HFFc6 (cell line): ENCODE measurements at regions not wholly inside any gene's neighbourhood (a gene's known extent, or its start where the extent isn't known, plus 50 kb on each side); places are given as distances from the start of the nearest gene placed in this dataset.
A peak's percentile ranks its signal among the peaks of the same experiment; 100 is the strongest.
"Not testable (repeated sequence)": the region's sequence is repeated elsewhere in the genome, so short reads cannot be mapped to it uniquely, and the experiment has no call there.

Experiments
- DNase-seq: peaks from one replicate; pipeline ENCODE4 v3.0.0-alpha.2; 2018
- H3K27ac Mint-ChIP-seq: 2 replicates; pipeline ENCODE4 v1.8.0; 2020; ENCODE audit warnings: mild to moderate bottlenecking, mixed read lengths
- H3K27me3 Mint-ChIP-seq: 2 replicates; pipeline ENCODE4 v1.8.0; 2021; ENCODE audit warnings: mild to moderate bottlenecking, moderate library complexity, mixed read lengths; ENCODE audit not compliant: insufficient read depth
- H3K36me3 Mint-ChIP-seq: 2 replicates; pipeline ENCODE4 v1.8.0; 2021; ENCODE audit warnings: low read depth, mixed read lengths
- H3K4me1 Mint-ChIP-seq: 2 replicates; pipeline ENCODE4 v1.8.0; 2020; ENCODE audit warnings: low read depth, mixed read lengths
- H3K4me3 Mint-ChIP-seq: 2 replicates; pipeline ENCODE4 v1.8.0; 2020; ENCODE audit warnings: mild to moderate bottlenecking, moderate library complexity, mixed read lengths
- H3K9me3 Mint-ChIP-seq: 2 replicates; pipeline ENCODE4 v1.8.0; 2020; ENCODE audit warnings: mild to moderate bottlenecking, mixed read lengths
- TF ChIP-seq, protein P1 (sequence below): fragments of 200-600 bp; sonication (generic); IDR thresholded peaks from 2 replicates; pipeline ENCODE4 v1.5.0; 2021; ENCODE audit warnings: antibody characterized with exemption, mild to moderate bottlenecking

DNA sequence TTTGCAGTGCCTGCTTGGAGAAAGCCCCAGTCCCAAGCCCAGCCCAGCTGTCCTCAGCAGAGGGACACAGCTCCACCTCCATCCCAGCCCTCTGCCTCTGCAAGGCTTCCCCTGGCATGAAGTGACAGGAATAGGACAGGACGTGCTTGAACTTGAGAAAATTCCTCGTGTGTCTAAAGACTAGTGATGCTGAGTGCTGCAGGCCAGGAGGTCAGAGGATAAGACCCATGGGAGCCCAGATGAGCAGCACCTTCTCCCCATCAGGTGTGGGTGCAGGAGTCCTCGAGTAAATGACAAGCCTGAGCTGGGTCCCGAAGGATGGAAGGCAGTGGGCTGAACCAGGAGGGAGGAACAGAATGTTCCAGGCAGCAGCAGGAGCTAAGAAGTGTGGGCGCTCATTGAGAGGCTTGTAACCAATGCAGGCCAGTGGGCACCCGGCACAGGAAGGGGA, 67.8 kb upstream of the UXS1 start:
- peaks cover 1% of the 10 kb centered on the region; the same call in 1 of the 2 replicates for H3K27me3 Mint-ChIP-seq
- DNase-seq: no peak
- no peak overlapping the region for H3K4me3 Mint-ChIP-seq
- no peaks in the 10 kb centered on the region for H3K36me3 Mint-ChIP-seq
- no peaks in the 10 kb centered on the region for H3K4me1 Mint-ChIP-seq
- peaks cover 4% of the 10 kb centered on the region; the same call in 1 of the 2 replicates for H3K9me3 Mint-ChIP-seq
- TF ChIP-seq, protein P1, sequence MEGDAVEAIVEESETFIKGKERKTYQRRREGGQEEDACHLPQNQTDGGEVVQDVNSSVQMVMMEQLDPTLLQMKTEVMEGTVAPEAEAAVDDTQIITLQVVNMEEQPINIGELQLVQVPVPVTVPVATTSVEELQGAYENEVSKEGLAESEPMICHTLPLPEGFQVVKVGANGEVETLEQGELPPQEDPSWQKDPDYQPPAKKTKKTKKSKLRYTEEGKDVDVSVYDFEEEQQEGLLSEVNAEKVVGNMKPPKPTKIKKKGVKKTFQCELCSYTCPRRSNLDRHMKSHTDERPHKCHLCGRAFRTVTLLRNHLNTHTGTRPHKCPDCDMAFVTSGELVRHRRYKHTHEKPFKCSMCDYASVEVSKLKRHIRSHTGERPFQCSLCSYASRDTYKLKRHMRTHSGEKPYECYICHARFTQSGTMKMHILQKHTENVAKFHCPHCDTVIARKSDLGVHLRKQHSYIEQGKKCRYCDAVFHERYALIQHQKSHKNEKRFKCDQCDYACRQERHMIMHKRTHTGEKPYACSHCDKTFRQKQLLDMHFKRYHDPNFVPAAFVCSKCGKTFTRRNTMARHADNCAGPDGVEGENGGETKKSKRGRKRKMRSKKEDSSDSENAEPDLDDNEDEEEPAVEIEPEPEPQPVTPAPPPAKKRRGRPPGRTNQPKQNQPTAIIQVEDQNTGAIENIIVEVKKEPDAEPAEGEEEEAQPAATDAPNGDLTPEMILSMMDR: no peak
- no peak overlapping the region for H3K27ac Mint-ChIP-seq

DNA sequence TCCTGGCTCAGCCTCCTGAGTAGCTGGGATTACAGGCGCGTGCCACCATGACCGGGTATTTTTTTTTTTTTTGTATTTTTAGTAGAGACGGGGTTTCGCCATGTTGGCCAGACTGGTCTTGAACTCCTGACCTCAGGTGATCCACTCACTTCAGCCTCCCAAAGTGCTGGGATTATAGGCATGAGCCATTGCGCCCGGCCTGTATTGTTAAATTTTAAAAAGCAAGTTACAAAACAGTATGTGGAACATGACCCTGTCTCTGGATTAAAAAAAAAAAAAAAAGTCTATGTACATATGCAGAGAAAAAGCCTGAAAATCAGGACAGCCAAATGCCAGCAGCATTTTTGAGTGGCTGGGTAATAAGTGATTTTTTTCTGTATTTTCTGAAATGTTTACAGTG, 64.8 kb upstream of the UXS1 start:
- H3K4me3 Mint-ChIP-seq, H3K27ac Mint-ChIP-seq, DNase-seq: not testable (repeated sequence)

DNA sequence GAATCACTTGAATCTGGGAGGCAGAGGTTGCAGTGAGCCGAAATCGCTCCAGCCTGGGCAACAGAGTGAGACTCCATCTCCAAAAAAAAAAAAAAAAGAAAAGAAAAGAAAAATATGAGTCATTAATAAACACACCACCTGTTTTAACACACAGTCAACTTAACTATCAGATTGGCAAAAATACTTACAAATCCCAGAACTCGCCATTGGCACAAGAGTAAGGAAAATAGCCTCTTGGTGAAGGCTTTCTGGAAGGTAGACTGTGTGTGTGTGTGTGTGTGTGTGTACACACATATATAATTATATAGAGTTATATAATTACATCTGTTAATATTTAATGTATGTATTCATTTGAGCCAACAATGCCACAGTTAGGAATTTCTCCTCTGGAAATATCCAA, 63.7 kb upstream of the UXS1 start:
- no peak for DNase-seq
- Mint-ChIP-seq H3K4me1 (no peaks in the 10 kb centered on the region), H3K27me3 (no peaks in the 10 kb centered on the region), H3K4me3 (no peak overlapping the region), H3K27ac (no peak overlapping the region), H3K36me3 (no peaks in the 10 kb centered on the region), H3K9me3 (no peaks in the 10 kb centered on the region)
- TF ChIP-seq, protein P1: no peak

More for the DNA sequence above, 64.8 kb upstream of the UXS1 start:
- not testable (repeated sequence) for H3K27me3 Mint-ChIP-seq, H3K9me3 Mint-ChIP-seq, H3K4me1 Mint-ChIP-seq, H3K36me3 Mint-ChIP-seq

DNA sequence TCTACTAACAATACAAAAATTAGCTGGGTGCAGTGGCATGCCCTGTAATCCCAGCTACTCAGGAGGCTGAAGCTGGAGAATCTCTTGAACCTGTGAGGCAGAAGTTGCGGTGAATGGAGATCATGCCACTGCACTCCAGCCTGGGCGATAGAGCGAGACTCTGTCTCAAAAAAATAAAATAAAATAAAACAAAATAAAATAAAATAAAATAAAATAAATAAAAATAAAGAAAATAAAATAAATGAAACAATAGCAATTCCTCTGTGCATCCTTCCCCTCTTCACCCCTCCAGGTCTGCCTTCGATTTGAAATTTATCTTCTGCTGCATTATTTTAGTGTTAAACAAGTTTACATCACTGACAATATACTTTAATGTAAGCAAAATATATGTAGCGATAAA, 63.0 kb upstream of the UXS1 start:
- Mint-ChIP-seq H3K27me3 (no peaks in the 10 kb centered on the region), H3K4me3 (no peak overlapping the region), H3K36me3 (no peaks in the 10 kb centered on the region), H3K4me1 (no peaks in the 10 kb centered on the region), H3K27ac (no peak overlapping the region), H3K9me3 (no peaks in the 10 kb centered on the region)
- TF ChIP-seq, protein P1: no peak
- no peak for DNase-seq

DNA sequence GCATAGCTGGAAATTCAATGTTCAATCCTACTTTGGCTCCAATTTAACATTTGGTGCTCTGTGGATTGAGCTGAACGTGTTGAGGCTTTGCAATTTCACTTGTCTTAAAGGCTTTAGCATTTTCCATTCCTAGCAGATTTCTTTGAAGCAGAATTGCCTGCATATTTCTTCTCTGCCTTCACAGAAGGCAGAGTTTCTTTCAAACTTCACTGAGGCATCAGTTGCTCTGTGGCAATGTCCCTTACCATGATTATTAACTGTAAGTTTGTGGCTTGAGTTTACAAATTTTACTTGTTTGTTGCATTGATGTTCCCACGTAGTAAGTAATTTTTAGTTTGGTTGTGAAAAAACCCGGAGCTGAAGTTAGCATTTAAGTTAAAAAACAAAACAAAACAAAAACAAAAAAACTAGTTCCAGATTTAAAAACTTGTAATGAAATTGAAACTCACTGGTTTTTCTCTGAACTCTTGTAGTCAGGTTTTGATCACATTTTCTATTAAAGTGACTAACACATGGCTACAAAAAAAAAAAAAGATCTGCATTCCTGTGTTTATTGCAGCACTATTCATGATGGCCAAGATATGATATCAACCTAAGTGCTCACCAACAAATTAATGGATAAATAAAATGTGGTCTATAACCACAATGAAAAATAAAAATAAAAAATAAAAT, 55.2 kb upstream of the UXS1 start:
- H3K9me3 Mint-ChIP-seq, H3K4me1 Mint-ChIP-seq, DNase-seq, H3K36me3 Mint-ChIP-seq, H3K4me3 Mint-ChIP-seq, H3K27ac Mint-ChIP-seq, H3K27me3 Mint-ChIP-seq: not testable (repeated sequence)

DNA sequence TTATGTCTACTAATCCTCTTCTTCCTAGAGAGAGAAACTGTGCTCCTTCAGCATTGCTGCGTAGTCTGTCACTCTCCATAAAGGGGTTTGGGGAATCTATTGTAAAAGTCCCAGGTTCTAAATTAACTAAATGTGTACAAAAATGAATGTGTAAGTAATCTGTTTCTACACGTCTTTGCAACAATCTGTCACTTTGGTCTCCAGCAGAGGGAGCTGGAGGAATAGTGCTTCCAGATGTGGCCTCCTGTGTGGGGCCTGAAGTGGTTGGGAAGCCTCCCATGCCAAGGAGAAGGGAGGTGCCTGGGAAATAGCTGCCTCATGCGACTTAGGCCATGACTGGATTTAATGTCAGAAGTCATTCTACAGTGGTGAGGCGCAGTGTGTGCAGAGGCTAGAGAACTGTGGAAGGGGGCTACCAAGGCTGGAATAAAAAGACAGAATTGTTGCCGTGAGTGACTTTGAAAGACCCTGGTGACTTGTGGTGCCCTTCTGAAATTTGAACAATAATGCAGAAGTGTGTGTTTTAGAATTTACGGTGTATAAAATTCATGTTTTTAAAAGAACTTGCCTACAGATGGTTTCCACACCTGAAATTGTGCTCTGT, 54.5 kb upstream of the UXS1 start:
- DNase-seq, H3K4me1 Mint-ChIP-seq, H3K36me3 Mint-ChIP-seq, H3K4me3 Mint-ChIP-seq, H3K9me3 Mint-ChIP-seq, H3K27ac Mint-ChIP-seq, H3K27me3 Mint-ChIP-seq: not testable (repeated sequence)
- TF ChIP-seq, protein P1: peak; percentile 62
